Thyroid gland (tissue), 4 donors: ENCODE measurements at regions not wholly inside any gene's neighbourhood (a gene's known extent, or its start where the extent isn't known, plus 50 kb on each side); places are given as distances from the start of the nearest gene placed in this dataset.

Experiments used
- DNase-seq, 2 donors: peaks; one replicate each; pipeline ENCODE4 v3.0.0-alpha.2; 2019
- H3K27ac ChIP-seq, 3 donors: fragments of 200-600 bp; sonication (generic); 1 replicate in 2 of 3; 2 replicates in 1 of 3; pipeline ENCODE4 v1.5.1; 2016 to 2019; ENCODE audit warnings: mild to moderate bottlenecking in 1 of 3, moderate library complexity in 1 of 3
- H3K27me3 ChIP-seq: fragments of 200-600 bp; sonication (generic); one replicate; pipeline ENCODE4 v1.5.1; 2019
- H3K36me3 ChIP-seq, 2 donors: fragments of 200-600 bp; sonication (generic); one replicate each; pipeline ENCODE4 v1.5.1; 2016 to 2019
- H3K4me1 ChIP-seq, 2 donors: fragments of 200-600 bp; sonication (generic); one replicate each; pipeline ENCODE4 v1.5.1; 2017 to 2019
- H3K4me3 ChIP-seq, 3 donors: fragments of 200-600 bp; sonication (generic); replicated peaks in 1 of 3; 1 replicate in 2 of 3; 2 replicates in 1 of 3; pipeline ENCODE4 v1.5.1; 2016; ENCODE audit warnings: mild to moderate bottlenecking in 1 of 3
- H3K9me3 ChIP-seq: fragments of 200-600 bp; sonication (generic); one replicate; pipeline ENCODE4 v1.5.1; 2017
- CTCF ChIP-seq, 6 experiments: fragments of 200-600 bp in 3 of 6; fragments of 450-650 bp in 3 of 6; sonication (generic) in 3 of 6; IDR thresholded peaks; one replicate each; pipeline ENCODE4 v1.5.1; 2016 to 2019; ENCODE audit warnings: antibody characterized with exemption in 6 of 6, mild to moderate bottlenecking in 2 of 6, inconsistent platforms in 1 of 6, moderate library complexity in 1 of 6
- POLR2A ChIP-seq, 2 donors: fragments of 450-650 bp; IDR thresholded peaks; one replicate each; pipeline ENCODE4 v1.6.1; 2017; ENCODE audit warnings: antibody characterized with exemption in 2 of 2, mild to moderate bottlenecking in 2 of 2, moderate library complexity in 1 of 2
- WGBS, 2 donors: methylation state at CpG; one replicate each; pipeline ENCODE4 v1.1.5; 2017; 5-methylcytosine and 5-hydroxymethylcytosine counted together
- intact Hi-C: fragments of 100-400 bp; cut with DNase I; formaldehyde crosslinking; loops from one replicate; pipeline ENCODE4 v1.15.1; 2023

GRCh38 chr11:115652094-115652493 is 147.9 kb upstream of the CADM1 start:
- no peaks in the 10 kb centered on the region for H3K36me3 ChIP-seq
- no peak overlapping the region for H3K4me3 ChIP-seq
- no peaks in the 10 kb centered on the region for H3K27me3 ChIP-seq
- no peaks in the 10 kb centered on the region for H3K4me1 ChIP-seq
- intact Hi-C loops: no loop called here
- TF ChIP-seq POLR2A (IDR thresholded peaks at IDR 0.05): no peak
- no peak for TF ChIP-seq CTCF (IDR thresholded peaks at IDR 0.05)
- no peaks in the 10 kb centered on the region for H3K9me3 ChIP-seq
- 24 to 57% methylated on average over 1 of the region's 1 CpG for WGBS, 2 donors
- no peak overlapping the region for H3K27ac ChIP-seq
- DNase-seq: no peak

DNA sequence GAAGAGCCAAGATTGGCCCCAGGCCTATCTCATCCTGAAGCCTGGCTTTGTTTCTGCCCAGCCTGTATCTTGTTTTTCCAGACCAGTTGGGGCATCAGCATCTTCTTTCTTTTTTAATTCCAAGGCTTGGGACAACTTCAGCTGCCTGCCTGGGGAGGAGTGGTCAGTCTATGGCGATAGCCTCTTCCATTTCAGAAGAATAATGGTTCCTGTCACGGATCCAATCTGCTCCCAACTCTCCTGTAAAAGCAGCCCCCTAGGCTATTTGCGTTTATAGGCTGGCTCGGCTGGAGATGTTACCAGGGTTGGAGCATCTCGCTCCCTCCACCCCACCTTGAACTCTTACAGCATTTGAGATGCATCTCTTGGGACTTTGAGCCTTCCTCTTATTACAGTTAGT is 145.2 kb upstream of the CADM1 start:
- H3K27me3 ChIP-seq: no peaks in the 10 kb centered on the region
- H3K27ac ChIP-seq: no peak overlapping the region
- WGBS, 2 donors: 88 to 93% methylated on average over 5 of the region's 5 CpGs
- no peaks in the 10 kb centered on the region for H3K4me1 ChIP-seq
- no peak overlapping the region for H3K4me3 ChIP-seq
- intact Hi-C loops: no loop called here
- TF ChIP-seq CTCF (IDR thresholded peaks at IDR 0.05) (no peak), POLR2A (IDR thresholded peaks at IDR 0.05) (no peak)
- no peaks in the 10 kb centered on the region for H3K36me3 ChIP-seq
- DNase-seq: no peak
- H3K9me3 ChIP-seq: no peaks in the 10 kb centered on the region

- intact Hi-C loops: no loop called here
- no peak for DNase-seq
- H3K27ac ChIP-seq: no peak overlapping the region
- no peak overlapping the region for H3K4me3 ChIP-seq
- H3K9me3 ChIP-seq: no peaks in the 10 kb centered on the region
- H3K4me1 ChIP-seq: peaks cover 0 to 7% of the 10 kb centered on the region in 2 donors
- no peak for TF ChIP-seq CTCF (IDR thresholded peaks at IDR 0.05)
- no peak for TF ChIP-seq POLR2A (IDR thresholded peaks at IDR 0.05)
- 55 to 71% methylated on average over 20 to 28 of the region's 28 CpGs for WGBS, 2 donors
- no peaks in the 10 kb centered on the region for H3K36me3 ChIP-seq
- no peaks in the 10 kb centered on the region for H3K27me3 ChIP-seq
These were observed 141.6 kb upstream of the CADM1 start for GRCh38 chr11:115645631-115646317.

DNA sequence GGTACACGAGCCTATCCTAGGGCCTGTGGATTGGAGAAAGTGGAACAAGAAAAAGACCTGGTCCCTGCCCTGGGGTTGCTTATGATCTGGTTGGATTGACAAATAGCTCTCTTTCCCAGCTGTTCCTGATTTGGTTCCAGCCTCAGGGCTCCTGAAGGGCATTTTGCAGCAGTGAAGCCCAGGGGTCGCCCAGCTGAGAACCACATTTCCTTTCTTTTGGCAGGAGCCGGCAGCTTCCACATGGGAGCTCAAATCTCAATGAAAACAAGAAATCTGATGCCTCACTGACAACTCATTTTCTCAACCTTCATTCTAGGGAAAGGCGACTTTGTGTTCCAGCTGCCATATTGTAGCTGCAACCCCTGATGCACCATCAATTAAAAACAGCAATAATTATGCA is 140.6 kb upstream of the CADM1 start:
- Histone ChIP-seq H3K4me1 (peaks cover 0 to 7% of the 10 kb centered on the region in 2 donors), H3K36me3 (no peaks in the 10 kb centered on the region), H3K4me3 (no peak overlapping the region), H3K9me3 (no peaks in the 10 kb centered on the region), H3K27me3 (no peaks in the 10 kb centered on the region), H3K27ac (no peak overlapping the region)
- WGBS, 2 donors: 81 to 83% methylated on average over 4 of the region's 4 CpGs
- no peak for TF ChIP-seq CTCF (IDR thresholded peaks at IDR 0.05)
- TF ChIP-seq POLR2A (IDR thresholded peaks at IDR 0.05): no peak
- DNase-seq: no peak
- intact Hi-C loops: no loop called here

DNA sequence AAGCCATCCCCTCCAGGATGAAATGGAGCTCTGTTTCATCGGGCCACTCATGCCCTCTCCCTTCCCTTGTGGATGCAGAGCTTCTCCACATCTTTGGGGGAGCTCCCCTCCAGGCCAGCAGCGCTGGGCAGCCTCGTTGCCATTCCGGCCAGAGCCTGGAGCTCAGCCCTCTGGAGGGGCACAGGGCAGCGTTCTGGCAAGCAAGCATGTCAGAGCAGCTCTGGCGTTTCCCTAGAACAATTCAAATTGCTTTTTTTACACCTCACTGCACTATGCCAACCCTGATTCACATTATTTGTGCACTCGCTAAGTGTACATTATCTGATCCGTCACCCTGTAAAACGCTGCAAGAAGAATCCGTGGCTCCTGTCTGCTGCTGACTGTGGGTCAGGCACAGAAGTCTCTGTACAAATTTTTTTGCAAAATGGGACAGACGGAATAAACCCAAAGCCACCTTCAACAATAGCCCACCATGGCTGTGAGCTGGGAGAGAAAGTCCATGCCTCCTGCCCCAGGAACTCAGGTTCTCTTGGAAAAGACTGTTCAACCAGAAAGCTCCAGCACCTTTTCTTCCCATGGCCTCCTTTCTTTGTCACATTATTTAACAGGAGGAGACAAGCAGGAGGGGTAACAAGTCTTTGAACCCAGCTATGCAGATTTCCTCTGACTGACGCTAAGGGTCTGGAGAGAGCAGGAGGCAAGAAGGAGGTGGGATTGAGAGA is 139.5 kb upstream of the CADM1 start:
- TF ChIP-seq CTCF (IDR thresholded peaks at IDR 0.05): no peak
- no peak for TF ChIP-seq POLR2A (IDR thresholded peaks at IDR 0.05)
- DNase-seq: peak in 1 of 2 donors; percentile 11
- WGBS, 2 donors: 40 to 59% methylated on average over 12 of the region's 12 CpGs
- peaks cover 0 to 7% of the 10 kb centered on the region in 2 donors for H3K4me1 ChIP-seq
- no peaks in the 10 kb centered on the region for H3K36me3 ChIP-seq
- no peak overlapping the region for H3K4me3 ChIP-seq
- intact Hi-C loops: no loop called here
- no peak overlapping the region for H3K27ac ChIP-seq
- no peaks in the 10 kb centered on the region for H3K9me3 ChIP-seq
- H3K27me3 ChIP-seq: no peaks in the 10 kb centered on the region
